ENCODE measurements at regions not wholly inside any gene's neighbourhood (a gene's known extent, or its start where the extent isn't known, plus 50 kb on each side); places are given as distances from the start of the nearest gene placed in this dataset.

GRCh38 chr6:98433325-98434056 lies 400.9 kb upstream of the POU3F2 start:
- no peak for TF ChIP-seq EZH2 (IDR thresholded peaks at IDR 0.05; ENCODE audit: insufficient read depth, poor library complexity, severe bottlenecking)
- no peak for TF ChIP-seq EZH2phosphoT487 (IDR thresholded peaks at IDR 0.05; ENCODE audit: insufficient read depth, low read depth)

Measured in GM23248 (cell line).